Endothelial cell of hepatic sinusoid (primary cell): ENCODE measurements at regions not wholly inside any gene's neighbourhood (a gene's known extent, or its start where the extent isn't known, plus 50 kb on each side); places are given as distances from the start of the nearest gene placed in this dataset.
"Not testable (repeated sequence)": the region's sequence is repeated elsewhere in the genome, so short reads cannot be mapped to it uniquely, and the experiment has no call there.

Experiments used
- in situ Hi-C: cut with HindIII; loops from 2 replicates; pipeline ENCODE4 v1.10.0; 2017; ENCODE audit warnings: low sequenced_read_pairs

- in situ Hi-C loops, result no loop called here
Measured at GRCh38 chrX:137212078-137212632, 178.4 kb upstream of the GPR101 start.

GRCh38 chrX:137198040-137198439 is 164.2 kb upstream of the GPR101 start:
- in situ Hi-C loops, result no loop called here

GRCh38 chrX:137195991-137196390 is 162.2 kb upstream of the GPR101 start:
- in situ Hi-C loops, result no loop called here

DNA sequence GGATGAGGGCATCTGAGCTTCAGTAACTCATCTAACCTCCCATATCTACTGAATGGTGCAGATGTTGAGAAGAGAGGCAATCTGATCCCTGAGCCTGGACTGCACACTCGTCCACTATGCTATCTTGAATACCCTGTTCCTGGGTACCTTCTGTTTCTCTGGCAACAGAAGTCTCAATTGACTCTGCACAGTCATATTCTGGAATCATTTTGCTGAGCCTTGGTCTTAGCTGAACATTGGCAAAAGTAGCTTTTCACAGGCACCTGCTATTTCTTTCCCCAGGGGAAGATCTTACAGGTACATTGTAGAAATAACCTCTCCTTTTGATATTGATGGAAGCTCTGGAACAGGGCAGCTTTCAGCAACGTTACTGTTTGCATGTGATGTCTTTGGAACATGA is 161.5 kb upstream of the GPR101 start:
- in situ Hi-C loops, result no loop called here

DNA sequence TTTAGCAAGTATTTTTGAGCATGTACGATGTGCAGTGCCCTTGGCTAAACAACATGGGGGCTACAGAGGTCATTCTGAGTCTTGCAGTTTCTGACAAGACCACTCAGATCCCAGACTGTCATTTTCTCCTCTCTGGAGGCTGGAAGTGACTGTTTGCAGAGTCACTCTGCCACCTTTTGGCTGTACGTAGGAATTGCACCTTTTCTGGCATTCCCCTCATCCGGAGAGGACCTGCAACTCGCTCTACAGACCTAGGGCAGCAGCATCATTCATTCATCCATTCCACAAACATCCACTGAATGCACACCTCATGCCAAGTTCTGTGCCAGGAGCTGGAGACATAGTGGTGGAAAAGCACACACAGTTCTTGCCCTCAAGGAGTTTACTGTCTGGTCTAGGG is 160.4 kb upstream of the GPR101 start:
- in situ Hi-C loops, result no loop called here

DNA sequence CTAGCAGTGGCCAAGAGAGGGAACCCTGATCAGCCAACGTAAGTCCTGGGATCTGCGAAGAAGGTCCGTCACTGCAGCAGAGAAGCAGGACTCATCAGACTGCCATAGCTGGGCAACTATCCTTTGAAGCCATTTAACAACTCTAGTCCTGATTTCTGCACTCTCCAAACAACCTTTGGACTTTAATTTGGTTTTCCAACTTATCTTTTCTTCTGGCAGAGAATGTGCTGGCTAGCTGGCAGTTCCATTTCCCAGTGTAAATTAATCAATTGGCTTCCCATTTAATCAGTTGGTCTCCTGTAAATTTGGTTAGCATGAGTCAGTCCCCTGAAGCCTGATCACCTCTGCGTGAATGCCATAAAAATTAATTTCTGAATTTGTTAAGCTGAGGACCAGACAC is 153.7 kb upstream of the GPR101 start:
- in situ Hi-C loops, result no loop called here

- in situ Hi-C loops, result no loop called here
Measured at GRCh38 chrX:137178392-137178791, 144.6 kb upstream of the GPR101 start.

DNA sequence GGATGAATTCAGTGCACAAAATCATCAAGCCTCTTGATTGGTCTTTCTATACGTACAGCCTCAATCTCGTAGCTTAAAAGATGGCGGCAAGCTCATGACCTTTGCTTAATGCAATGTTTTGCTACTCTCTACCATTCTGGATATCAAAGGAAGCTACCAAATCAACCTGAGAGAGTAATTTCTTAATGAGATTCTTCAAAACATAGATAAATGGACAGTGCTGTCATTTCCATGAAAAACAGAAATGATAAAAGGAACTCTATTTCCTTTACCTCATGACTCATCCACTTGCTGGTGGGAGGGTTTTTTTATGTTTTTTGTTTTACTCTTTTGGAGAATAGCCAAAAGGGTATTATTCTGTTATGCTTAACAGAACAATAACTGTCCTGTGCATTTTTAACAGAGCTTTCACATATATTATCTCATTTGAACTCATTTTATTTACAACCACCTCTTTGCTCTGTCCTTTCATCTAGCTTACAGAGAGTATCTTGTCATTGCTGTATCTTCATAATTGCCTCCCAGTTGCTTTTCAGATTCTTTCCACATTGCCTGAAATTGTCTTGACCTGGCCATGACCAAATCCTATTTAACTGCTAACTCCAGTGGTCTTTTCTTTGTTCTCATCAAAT is 138.6 kb upstream of the GPR101 start:
- in situ Hi-C loops, result no loop called here

DNA sequence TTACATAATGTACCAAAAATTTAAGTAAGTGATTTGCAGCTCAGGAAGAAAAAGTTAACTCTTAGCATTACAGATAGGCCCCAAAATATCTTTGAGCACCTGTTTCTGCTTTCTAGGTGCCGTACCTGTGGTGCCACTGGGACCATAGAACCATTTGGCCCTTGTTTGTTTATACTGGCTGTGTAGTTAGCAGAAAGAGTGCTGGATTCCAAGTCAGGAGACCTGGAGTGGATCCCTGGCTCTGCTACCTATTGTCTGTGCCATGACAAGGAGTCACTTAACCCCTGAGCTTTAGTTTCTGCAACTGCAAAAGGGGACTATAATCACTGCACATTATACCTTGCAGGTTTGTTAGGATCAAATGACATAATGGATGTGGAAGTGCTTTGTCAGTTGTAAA is 137.8 kb upstream of the GPR101 start:
- in situ Hi-C loops, result no loop called here

GRCh38 chrX:137166591-137166990 is 132.8 kb upstream of the GPR101 start:
- in situ Hi-C loops, result no loop called here

- in situ Hi-C loops, result no loop called here
Measured at GRCh38 chrX:137164329-137164728, 130.5 kb upstream of the GPR101 start.

GRCh38 chrX:137151403-137151802 is 117.6 kb upstream of the GPR101 start:
- in situ Hi-C loops, result no loop called here

DNA sequence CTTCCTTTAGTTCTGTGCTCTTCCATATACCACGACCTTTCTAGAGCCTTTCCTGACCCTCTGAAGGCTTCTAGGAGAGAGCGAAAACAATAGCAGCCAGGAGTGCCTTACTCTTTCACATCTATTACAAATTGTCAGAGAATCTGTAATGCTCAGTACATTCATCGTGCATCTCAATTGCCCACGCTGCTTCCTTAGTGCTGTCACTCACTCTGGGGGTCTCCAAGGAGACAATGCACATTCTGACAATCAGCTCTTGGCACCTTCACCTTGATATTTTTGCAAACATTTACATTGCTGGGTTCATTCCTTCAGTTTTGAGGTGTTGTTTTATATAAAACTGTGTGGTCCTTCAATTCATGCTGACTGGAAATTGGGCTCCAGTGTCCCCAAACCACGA is 110.1 kb upstream of the GPR101 start:
- in situ Hi-C loops, result loop anchor here (5.0 kb wide), 1 partner anchor 103 kb away; no protein-coding TSS in a partner anchor

DNA sequence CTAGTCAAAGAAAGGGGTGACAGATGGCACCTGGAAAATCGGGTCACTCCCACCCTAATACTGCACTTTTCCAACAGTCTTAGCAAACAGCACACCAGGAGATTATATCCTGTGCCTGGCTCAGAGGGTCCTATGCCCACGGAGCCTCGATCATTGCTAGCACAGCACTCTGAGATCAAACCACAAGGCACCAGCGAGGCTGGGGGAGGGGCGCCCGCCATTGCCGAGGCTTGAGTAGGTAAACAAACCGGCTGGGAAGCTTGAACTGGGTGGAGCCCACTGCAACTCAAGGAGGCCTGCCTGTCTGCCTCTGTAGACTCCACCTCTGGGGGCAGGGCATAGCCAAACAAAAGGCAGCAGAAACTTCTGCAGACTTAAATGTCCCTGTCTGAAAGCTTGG is 88.9 kb upstream of the GPR101 start:
- in situ Hi-C loops, result not testable (repeated sequence)

GRCh38 chrX:137119049-137119448 is 85.3 kb upstream of the GPR101 start:
- in situ Hi-C loops, result no loop called here

DNA sequence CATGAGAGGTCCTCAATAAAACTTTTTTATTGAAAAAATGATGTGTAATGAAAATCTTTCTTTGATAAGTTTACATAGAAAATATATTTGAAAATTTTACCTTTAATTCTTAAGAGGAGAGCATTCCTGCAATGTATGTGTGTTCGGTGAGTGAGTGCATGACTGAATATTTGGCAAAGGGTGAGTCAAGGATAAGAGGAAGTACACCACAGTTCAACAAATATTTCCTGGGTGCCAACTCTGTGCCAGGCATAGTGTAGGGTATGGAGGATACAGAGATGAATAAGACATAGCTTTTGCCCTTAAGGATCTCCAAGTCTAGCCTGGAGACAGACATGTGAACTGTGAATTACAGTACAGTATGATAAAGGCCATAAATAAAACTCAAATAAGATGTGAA is 84.7 kb upstream of the GPR101 start:
- in situ Hi-C loops, result no loop called here

- in situ Hi-C loops, result no loop called here
Measured at GRCh38 chrX:137118136-137118535, 84.3 kb upstream of the GPR101 start.

DNA sequence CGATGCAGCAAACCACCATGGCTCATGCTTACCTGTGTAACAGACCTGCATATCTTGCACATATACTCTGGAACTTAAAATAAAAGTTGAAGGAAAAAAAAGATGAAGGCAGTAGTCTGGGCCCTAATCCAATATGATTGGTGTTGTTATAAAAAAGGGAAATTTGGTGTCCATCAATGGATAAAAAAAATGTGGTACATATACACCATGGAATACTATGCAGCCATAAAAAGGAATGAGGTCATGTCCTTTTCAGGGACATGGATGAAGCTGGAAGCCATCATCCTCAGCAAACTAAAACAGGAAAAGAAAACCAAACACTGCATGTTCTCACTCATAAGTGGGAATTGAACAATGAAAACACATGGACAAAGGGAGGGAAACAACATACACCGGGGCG is 74.1 kb upstream of the GPR101 start:
- in situ Hi-C loops, result not testable (repeated sequence)

DNA sequence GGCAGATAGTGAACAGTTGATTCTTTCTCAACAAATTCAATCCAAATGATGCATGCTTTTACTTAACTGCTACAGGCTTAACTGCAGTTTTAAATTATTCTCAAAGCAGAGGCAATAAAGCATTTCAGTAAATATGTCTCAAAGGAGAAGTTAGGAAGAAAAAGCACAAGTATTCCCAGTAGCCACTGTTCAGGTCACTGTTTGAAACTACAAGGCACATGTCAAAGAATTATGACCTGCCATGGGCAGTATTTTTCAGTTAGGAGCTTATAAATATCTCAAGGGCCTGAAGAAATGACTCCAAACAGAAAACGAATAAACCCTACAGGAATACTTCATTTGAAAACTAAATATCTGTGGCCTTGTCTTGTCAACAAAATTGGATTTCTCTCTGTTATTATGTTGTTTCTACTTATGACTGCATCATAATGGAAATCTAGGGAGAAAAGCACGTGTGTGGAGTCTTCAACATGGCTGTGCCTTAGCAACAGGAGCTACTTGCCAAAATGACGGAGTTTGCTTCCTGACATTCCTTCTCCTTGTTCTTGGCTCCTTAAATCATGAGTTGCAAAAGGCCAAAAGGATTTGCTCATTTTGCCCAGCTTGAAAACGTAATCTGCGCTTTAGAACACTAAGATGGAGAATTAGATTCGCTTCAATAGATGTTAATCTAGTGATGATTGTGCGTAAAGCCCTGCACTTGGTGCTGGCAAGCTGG is 67.6 kb upstream of the GPR101 start:
- in situ Hi-C loops, result no loop called here
